ENCODE measurements at regions not wholly inside any gene's neighbourhood (a gene's known extent, or its start where the extent isn't known, plus 50 kb on each side); places are given as distances from the start of the nearest gene placed in this dataset.

- TF ChIP-seq, protein P1, sequence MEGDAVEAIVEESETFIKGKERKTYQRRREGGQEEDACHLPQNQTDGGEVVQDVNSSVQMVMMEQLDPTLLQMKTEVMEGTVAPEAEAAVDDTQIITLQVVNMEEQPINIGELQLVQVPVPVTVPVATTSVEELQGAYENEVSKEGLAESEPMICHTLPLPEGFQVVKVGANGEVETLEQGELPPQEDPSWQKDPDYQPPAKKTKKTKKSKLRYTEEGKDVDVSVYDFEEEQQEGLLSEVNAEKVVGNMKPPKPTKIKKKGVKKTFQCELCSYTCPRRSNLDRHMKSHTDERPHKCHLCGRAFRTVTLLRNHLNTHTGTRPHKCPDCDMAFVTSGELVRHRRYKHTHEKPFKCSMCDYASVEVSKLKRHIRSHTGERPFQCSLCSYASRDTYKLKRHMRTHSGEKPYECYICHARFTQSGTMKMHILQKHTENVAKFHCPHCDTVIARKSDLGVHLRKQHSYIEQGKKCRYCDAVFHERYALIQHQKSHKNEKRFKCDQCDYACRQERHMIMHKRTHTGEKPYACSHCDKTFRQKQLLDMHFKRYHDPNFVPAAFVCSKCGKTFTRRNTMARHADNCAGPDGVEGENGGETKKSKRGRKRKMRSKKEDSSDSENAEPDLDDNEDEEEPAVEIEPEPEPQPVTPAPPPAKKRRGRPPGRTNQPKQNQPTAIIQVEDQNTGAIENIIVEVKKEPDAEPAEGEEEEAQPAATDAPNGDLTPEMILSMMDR (IDR thresholded peaks at IDR 0.05; ENCODE audit: low read length, missing control alignments) = no peak
Measured at GRCh38 chr2:220437938-220438337, 810.5 kb downstream of the SLC4A3 start.

DNA sequence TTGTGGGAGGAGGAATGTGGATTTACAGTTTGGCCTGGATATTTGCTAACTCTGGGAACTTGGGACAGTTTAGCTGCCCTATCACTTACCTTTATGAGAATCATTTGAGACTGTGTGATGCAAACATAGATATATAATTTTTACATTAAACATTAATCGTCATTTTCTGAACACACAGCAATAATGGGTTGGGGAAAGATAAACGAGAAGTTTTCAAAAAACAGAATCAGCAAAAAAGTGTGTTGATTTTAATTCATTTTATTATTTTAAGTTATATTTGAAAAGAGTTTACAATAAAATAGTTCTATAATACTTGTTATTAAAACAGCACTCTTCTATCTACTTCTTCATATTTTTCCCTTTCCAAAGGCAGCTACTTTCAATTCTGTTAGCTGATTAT lies 813.3 kb downstream of the SLC4A3 start:
- TF ChIP-seq, protein P1 (IDR thresholded peaks at IDR 0.05; ENCODE audit: low read length, missing control alignments) = no peak
- no peak overlapping the region for H3K4me3 ChIP-seq (replicated peaks; ENCODE audit: low read depth, low read length)
- DNase-seq (ENCODE audit: low read depth) = no peak

More at GRCh38 chr2:220437938-220438337, 810.5 kb downstream of the SLC4A3 start:
- H3K4me3 ChIP-seq (replicated peaks; ENCODE audit: low read depth, low read length) = no peak overlapping the region
- DNase-seq (ENCODE audit: low read depth) = peak; percentile 3

DNA sequence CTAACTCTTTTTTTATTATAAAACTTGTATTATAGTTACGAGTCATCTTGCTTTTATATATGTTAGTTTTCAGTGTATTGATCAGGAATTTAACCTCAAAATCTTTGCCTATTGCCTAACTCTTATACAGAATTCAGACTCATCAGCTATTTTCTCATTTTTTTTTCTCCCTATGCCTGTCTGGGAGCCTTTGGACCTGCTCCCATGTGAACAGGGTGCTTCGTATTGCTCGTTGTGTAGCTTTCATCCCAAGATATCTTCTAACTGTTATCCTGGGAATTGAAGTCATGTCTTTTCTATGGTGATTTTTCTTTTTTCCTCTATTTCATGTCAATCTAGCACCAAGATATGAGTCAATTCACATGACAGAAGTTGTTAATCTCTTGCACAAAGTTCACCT lies 814.0 kb downstream of the SLC4A3 start:
- H3K4me3 ChIP-seq (replicated peaks; ENCODE audit: low read depth, low read length) = no peak overlapping the region
- TF ChIP-seq, protein P1 (IDR thresholded peaks at IDR 0.05; ENCODE audit: low read length, missing control alignments) = no peak
- no peak for DNase-seq (ENCODE audit: low read depth)

- no peak overlapping the region for H3K4me3 ChIP-seq (replicated peaks; ENCODE audit: low read depth, low read length)
- TF ChIP-seq, protein P1 (IDR thresholded peaks at IDR 0.05; ENCODE audit: low read length, missing control alignments) = no peak
- DNase-seq (ENCODE audit: low read depth) = no peak
Measured at GRCh38 chr2:220442012-220442411, 814.6 kb downstream of the SLC4A3 start.

- no peak overlapping the region for H3K4me3 ChIP-seq (replicated peaks; ENCODE audit: low read depth, low read length)
- TF ChIP-seq, protein P1 (IDR thresholded peaks at IDR 0.05; ENCODE audit: low read length, missing control alignments) = no peak
- peak; percentile 27 for DNase-seq (ENCODE audit: low read depth)
Measured at GRCh38 chr2:220445429-220446105, 818.1 kb downstream of the SLC4A3 start.

DNA sequence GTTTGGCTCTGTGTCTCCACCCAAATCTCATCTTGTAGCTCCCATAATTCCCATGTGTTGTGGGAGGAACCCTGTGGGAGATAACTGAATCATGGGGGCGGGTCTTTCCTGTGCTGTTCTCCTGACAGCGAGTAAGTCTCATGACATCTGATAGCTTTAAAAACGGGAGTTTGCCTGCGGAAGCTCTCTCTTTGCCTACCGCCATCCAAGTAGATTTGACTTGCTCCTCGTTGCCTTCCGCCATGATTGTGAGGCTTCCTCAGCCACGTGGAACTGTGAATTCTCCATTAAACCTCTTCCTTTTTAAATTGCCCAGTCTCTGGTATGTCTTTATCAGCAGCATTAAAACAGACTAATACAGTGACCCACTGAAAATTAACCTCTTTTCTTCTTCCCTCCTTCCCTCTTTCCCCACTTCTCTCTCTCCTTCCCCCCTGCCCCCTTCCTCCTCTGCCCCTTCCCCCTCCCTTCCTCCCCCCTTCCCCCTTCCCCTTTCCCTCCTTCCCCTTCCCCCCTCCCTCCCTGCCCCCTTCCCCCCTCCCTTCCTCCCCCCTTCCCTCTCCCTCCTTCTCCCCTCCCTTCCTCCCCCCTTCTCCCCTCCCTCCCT lies 818.8 kb downstream of the SLC4A3 start:
- DNase-seq (ENCODE audit: low read depth) = no peak
- TF ChIP-seq, protein P1 (IDR thresholded peaks at IDR 0.05; ENCODE audit: low read length, missing control alignments) = no peak
- no peak overlapping the region for H3K4me3 ChIP-seq (replicated peaks; ENCODE audit: low read depth, low read length)

DNA sequence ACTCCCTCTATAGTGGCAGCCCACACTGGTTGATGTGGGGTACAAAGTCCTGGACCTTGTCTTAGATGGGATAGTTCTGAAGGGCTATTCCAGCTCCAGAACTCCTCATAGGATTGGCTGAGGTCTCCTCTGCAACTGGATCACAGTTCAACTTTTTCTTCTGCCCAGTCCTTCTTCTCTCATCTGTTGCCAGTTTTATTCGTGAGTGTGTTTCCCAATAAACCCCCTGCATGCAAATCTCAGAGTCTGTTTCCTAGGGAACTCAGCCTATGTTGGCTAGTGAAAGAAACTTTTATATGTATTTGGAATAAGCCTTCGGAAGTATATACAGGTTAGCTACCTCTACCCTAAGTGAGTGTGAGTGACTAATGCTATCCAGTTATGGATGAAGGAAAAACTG lies 823.4 kb downstream of the SLC4A3 start:
- H3K4me3 ChIP-seq (replicated peaks; ENCODE audit: low read depth, low read length) = no peak overlapping the region
- TF ChIP-seq, protein P1 (IDR thresholded peaks at IDR 0.05; ENCODE audit: low read length, missing control alignments) = no peak

More for the DNA sequence above, 823.4 kb downstream of the SLC4A3 start:
- DNase-seq (ENCODE audit: low read depth) = no peak
